ENCODE measurements at regions not wholly inside any gene's neighbourhood (a gene's known extent, or its start where the extent isn't known, plus 50 kb on each side); places are given as distances from the start of the nearest gene placed in this dataset.

GRCh38 chr9:14391620-14392019 is 77.7 kb upstream of the NFIB start:
- TF ChIP-seq EZH2 (IDR thresholded peaks at IDR 0.05; ENCODE audit: borderline replicate concordance, low read depth, low read length, poor library complexity, severe bottlenecking) (no peak), CTCF (conservative IDR thresholded peaks at IDR 0.05; ENCODE audit: low read depth, low read length) (no peak)
